Left lung (tissue), 4 donors: ENCODE measurements at regions not wholly inside any gene's neighbourhood (a gene's known extent, or its start where the extent isn't known, plus 50 kb on each side); places are given as distances from the start of the nearest gene placed in this dataset.

Source experiments
- ATAC-seq: fragments of 200-7000 bp; cut with Tn5 transposase; one replicate; pipeline ENCODE4 v1.9.1; 2020; ENCODE audit warnings: moderate library complexity
- DNase-seq, 4 donors: peaks; one replicate each; pipeline ENCODE4 v3.0.0-alpha.2; 2013 to 2020
- H3K27ac ChIP-seq, 2 donors: fragments of 200-600 bp; sonication (generic) in 1 of 2; one replicate each; pipeline versions ENCODE4 v1.5.0 to v1.8.0; 2020 to 2021
- H3K27me3 ChIP-seq, 2 donors: fragments of 200-600 bp; sonication (generic) in 1 of 2; one replicate each; pipeline versions ENCODE4 v1.5.0 to v1.8.0; 2020 to 2021
- H3K36me3 ChIP-seq, 2 donors: fragments of 200-600 bp; sonication (generic) in 1 of 2; one replicate each; pipeline versions ENCODE4 v1.5.0 to v1.8.0; 2020 to 2021
- H3K4me1 ChIP-seq, 2 donors: fragments of 200-600 bp; one replicate each; pipeline ENCODE4 v1.8.0; 2021
- H3K4me3 ChIP-seq, 2 donors: fragments of 200-600 bp; sonication (generic) in 1 of 2; one replicate each; pipeline versions ENCODE4 v1.5.0 to v1.8.0; 2020 to 2021; ENCODE audit warnings: mild to moderate bottlenecking in 1 of 2
- H3K9me3 ChIP-seq, 2 donors: fragments of 200-600 bp; sonication (generic) in 1 of 2; one replicate each; pipeline versions ENCODE4 v1.5.0 to v1.8.0; 2020 to 2021
- CTCF ChIP-seq, 2 donors: fragments of 200-600 bp; sonication (generic) in 1 of 2; IDR thresholded peaks; one replicate each; pipeline versions ENCODE4 v1.5.0 to v1.8.0; 2021; ENCODE audit warnings: antibody characterized with exemption in 2 of 2
- intact Hi-C, 2 donors: fragments of 100-400 bp; cut with DNase I; formaldehyde crosslinking; loops; one replicate each; pipeline versions ENCODE4 v1.11.2 to v1.14.2; 2022
- donor health status: DM: no; HTN: yes; CAD: no.
- donor health status: DM: no; HTN: no; CAD: no.

- Histone ChIP-seq H3K36me3 (no peaks in the 10 kb centered on the region), H3K4me1 (no peaks in the 10 kb centered on the region), H3K27me3 (no peaks in the 10 kb centered on the region), H3K9me3 (peaks cover 0 to 3% of the 10 kb centered on the region in 2 donors), H3K4me3 (no peak overlapping the region), H3K27ac (no peak overlapping the region)
- intact Hi-C loops: no loop called here
- TF ChIP-seq CTCF (IDR thresholded peaks at IDR 0.05): no peak
- DNase-seq: no peak
- ATAC-seq: no peak
Measured at GRCh38 chr6:142005021-142005420, 127.7 kb upstream of the GJE1 start.

DNA sequence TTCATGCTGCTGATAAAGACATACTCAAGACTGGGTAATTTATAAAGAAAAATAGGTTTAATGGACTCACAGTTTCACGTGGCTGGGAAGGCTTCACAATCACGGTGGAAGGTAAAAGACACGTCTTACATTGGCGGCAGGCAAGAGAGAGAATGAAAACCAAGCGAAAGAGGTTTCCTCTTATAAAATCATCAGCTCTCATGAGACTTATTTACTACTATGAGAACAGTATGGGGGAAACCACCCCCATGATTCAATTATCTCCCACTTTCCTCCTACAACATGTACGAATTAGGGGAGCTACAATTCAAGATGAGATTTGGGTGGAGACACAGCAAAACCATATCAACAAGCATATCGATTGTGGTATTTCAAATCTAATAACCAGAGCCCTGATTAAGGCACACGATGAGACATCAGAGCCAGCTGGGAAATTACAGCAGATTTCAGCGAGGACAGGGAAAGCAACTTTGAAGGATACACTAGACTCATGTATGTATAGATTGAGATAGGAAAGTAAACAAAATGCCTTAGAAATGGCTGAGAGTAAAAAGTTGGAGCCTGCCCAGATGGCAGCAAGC lies 129.8 kb upstream of the GJE1 start:
- no peaks in the 10 kb centered on the region for H3K4me1 ChIP-seq
- TF ChIP-seq CTCF (IDR thresholded peaks at IDR 0.05): no peak
- intact Hi-C loops: no loop called here
- H3K27me3 ChIP-seq: no peaks in the 10 kb centered on the region
- H3K27ac ChIP-seq: no peak overlapping the region
- ATAC-seq (no peak), DNase-seq (no peak)
- no peak overlapping the region for H3K4me3 ChIP-seq
- H3K9me3 ChIP-seq: peaks cover 0 to 22% of the 10 kb centered on the region in 2 donors
- no peaks in the 10 kb centered on the region for H3K36me3 ChIP-seq

DNA sequence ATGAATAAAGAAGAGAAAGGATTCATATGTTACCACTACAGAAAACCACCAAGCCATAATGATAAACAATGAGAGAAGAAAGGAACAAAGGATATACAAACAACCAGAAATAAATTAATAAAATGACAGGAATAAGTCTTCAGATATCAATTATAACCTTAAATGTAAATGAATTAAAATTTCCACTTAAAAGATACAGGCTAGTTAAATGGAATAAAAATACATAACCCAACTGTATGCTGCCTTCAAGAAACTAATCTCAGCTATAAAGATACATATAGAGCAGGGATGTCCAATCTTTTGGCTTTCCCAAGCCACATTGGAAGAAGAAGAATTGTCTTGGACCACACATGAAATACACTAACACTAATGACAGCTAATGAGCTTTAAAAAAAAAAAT lies 135.9 kb upstream of the GJE1 start:
- no peak for TF ChIP-seq CTCF (IDR thresholded peaks at IDR 0.05)
- no peaks in the 10 kb centered on the region for H3K4me1 ChIP-seq
- H3K4me3 ChIP-seq: no peak overlapping the region
- H3K9me3 ChIP-seq: peaks cover 0 to 52% of the 10 kb centered on the region in 2 donors
- ATAC-seq: no peak
- H3K27ac ChIP-seq: no peak overlapping the region
- no peaks in the 10 kb centered on the region for H3K36me3 ChIP-seq
- H3K27me3 ChIP-seq: no peaks in the 10 kb centered on the region
- intact Hi-C loops: no loop called here
- DNase-seq: no peak

GRCh38 chr6:141992109-141992508 lies 140.6 kb upstream of the GJE1 start:
- no peaks in the 10 kb centered on the region for H3K4me1 ChIP-seq
- no peaks in the 10 kb centered on the region for H3K27me3 ChIP-seq
- DNase-seq (no peak), ATAC-seq (no peak)
- no peak overlapping the region for H3K27ac ChIP-seq
- peaks cover 0 to 23% of the 10 kb centered on the region in 2 donors for H3K9me3 ChIP-seq
- H3K36me3 ChIP-seq: no peaks in the 10 kb centered on the region
- intact Hi-C loops: no loop called here
- H3K4me3 ChIP-seq: no peak overlapping the region
- TF ChIP-seq CTCF (IDR thresholded peaks at IDR 0.05): no peak

- no peak for TF ChIP-seq CTCF (IDR thresholded peaks at IDR 0.05)
- Histone ChIP-seq H3K4me1 (no peaks in the 10 kb centered on the region), H3K27me3 (no peaks in the 10 kb centered on the region), H3K9me3 (peaks cover 0 to 13% of the 10 kb centered on the region in 2 donors), H3K36me3 (no peaks in the 10 kb centered on the region), H3K27ac (no peak overlapping the region), H3K4me3 (no peak overlapping the region)
- ATAC-seq (no peak), DNase-seq (no peak)
- intact Hi-C loops: no loop called here
Measured at GRCh38 chr6:141990840-141991239, 141.9 kb upstream of the GJE1 start.
